ENCODE measurements at regions not wholly inside any gene's neighbourhood (a gene's known extent, or its start where the extent isn't known, plus 50 kb on each side); places are given as distances from the start of the nearest gene placed in this dataset.
A peak's percentile ranks its signal among the peaks of the same experiment; 100 is the strongest.

- H3K27me3 ChIP-seq (ENCODE audit: control insufficient read depth in 1 of 2, insufficient read depth in 2 of 2, low read length in 2 of 2) = no peaks in the 10 kb centered on the region
- no peak overlapping the region for H3K9ac ChIP-seq (ENCODE audit: insufficient read depth, low read depth, low read length)
- no peak overlapping the region for H3K4me2 ChIP-seq (ENCODE audit: low read depth, low read length)
- H3K9me3 ChIP-seq (ENCODE audit: low read length) = no peaks in the 10 kb centered on the region
- H3K79me2 ChIP-seq (ENCODE audit: insufficient read depth, low read length) = no peaks in the 10 kb centered on the region
- in situ Hi-C loops (cut with HindIII; ENCODE audit: extremely low pct_ligation_motif_present, low pct_unique_long_range_greater_than_20kb) (loop anchor here (5.0 kb wide), 1 partner anchor 68 kb away; no protein-coding TSS in a partner anchor), intact Hi-C loops (cut with micrococcal nuclease; ENCODE audit: unreplicated experiment) (no loop called here)
- no peak overlapping the region for H2AFZ ChIP-seq (ENCODE audit: low read length)
- BruUV-seq (replicated peaks) = no TSS peak
- no peak for DNase-seq (ENCODE audit: low spot score)
- no peak overlapping the region for H3K27ac ChIP-seq (ENCODE audit: extremely low read length, insufficient read depth, low read length)
- ATAC-seq = no peak
- FAIRE-seq = no peak
- no peaks in the 10 kb centered on the region for H4K20me1 ChIP-seq (ENCODE audit: insufficient read depth, low read length)
- peaks cover 40% of the 10 kb centered on the region for H3K4me1 ChIP-seq (ENCODE audit: insufficient read depth, low read length)
- H3K36me3 ChIP-seq (replicated peaks in 1 of 2; ENCODE audit: control insufficient read depth in 1 of 2, insufficient read depth in 2 of 2, low read length in 2 of 2) = no peaks in the 10 kb centered on the region
- TF ChIP-seq POLR2A (IDR thresholded peaks at IDR 0.05; ENCODE audit: insufficient read depth in 1 of 2, low read depth in 2 of 2, low read length in 2 of 2) (no peak), ZNF337 (CRISPR knock-in tag; IDR thresholded peaks at IDR 0.05; ENCODE audit: borderline replicate concordance, low read depth) (no peak), MTF2 (CRISPR knock-in tag; IDR thresholded peaks at IDR 0.05; ENCODE audit: borderline replicate concordance) (no peak), KLF12 (CRISPR knock-in tag; IDR thresholded peaks at IDR 0.05; ENCODE audit: borderline replicate concordance) (no peak), ZNF672 (CRISPR knock-in tag; IDR thresholded peaks at IDR 0.05) (no peak), HNRNPLL (IDR thresholded peaks at IDR 0.05; ENCODE audit: low read depth, low read length, poor library complexity, severe bottlenecking) (no peak)
- ChIA-PET POLR2A (interaction anchor here (1.2 to 1.4 kb wide), 2 partner anchors 22 to 116 kb away, joined by 3 to 4 read pairs; no protein-coding TSS in a partner anchor), CTCF (ENCODE audit: low intra/inter-chr PET ratio, low total read pairs) (no interaction called here)
- 100% methylated on average over 2 of the region's 2 CpGs for WGBS (ENCODE audit: low lambda C conversion rate)
- no peak overlapping the region for H3K4me3 ChIP-seq (replicated peaks in 1 of 3; ENCODE audit: insufficient read depth in 1 of 3, low read depth in 2 of 3, low read length in 3 of 3)
Observed at GRCh38 chr1:234840253-234840652, 230.3 kb upstream of the IRF2BP2 start.

GRCh38 chr1:234839663-234840062, 229.7 kb upstream of the IRF2BP2 start:
- Histone ChIP-seq H3K9ac (ENCODE audit: insufficient read depth, low read depth, low read length) (no peak overlapping the region), H3K9me3 (ENCODE audit: low read length) (no peaks in the 10 kb centered on the region), H3K36me3 (replicated peaks in 1 of 2; ENCODE audit: control insufficient read depth in 1 of 2, insufficient read depth in 2 of 2, low read length in 2 of 2) (no peaks in the 10 kb centered on the region), H3K4me1 (ENCODE audit: insufficient read depth, low read length) (peaks cover 40% of the 10 kb centered on the region), H3K4me3 (replicated peaks in 1 of 3; ENCODE audit: insufficient read depth in 1 of 3, low read depth in 2 of 3, low read length in 3 of 3) (no peak overlapping the region), H2AFZ (ENCODE audit: low read length) (no peak overlapping the region), H3K79me2 (ENCODE audit: insufficient read depth, low read length) (no peaks in the 10 kb centered on the region), H3K27me3 (ENCODE audit: control insufficient read depth in 1 of 2, insufficient read depth in 2 of 2, low read length in 2 of 2) (no peaks in the 10 kb centered on the region), H3K4me2 (ENCODE audit: low read depth, low read length) (no peak overlapping the region), H3K27ac (ENCODE audit: extremely low read length, insufficient read depth, low read length) (no peak overlapping the region), H4K20me1 (ENCODE audit: insufficient read depth, low read length) (no peaks in the 10 kb centered on the region)
- peak; percentile 37 for FAIRE-seq
- ChIA-PET CTCF (ENCODE audit: low intra/inter-chr PET ratio, low total read pairs) (no interaction called here), POLR2A (interaction anchor here (1.2 to 1.4 kb wide), 2 partner anchors 23 to 116 kb away, joined by 3 to 4 read pairs; no protein-coding TSS in a partner anchor)
- peak; percentile 61; the same call in 2 of the 3 replicates for ATAC-seq
- WGBS (ENCODE audit: low lambda C conversion rate) = 89% methylated on average over 1 of the region's 2 CpGs
- intact Hi-C loops (cut with micrococcal nuclease; ENCODE audit: unreplicated experiment) (no loop called here), in situ Hi-C loops (cut with HindIII; ENCODE audit: extremely low pct_ligation_motif_present, low pct_unique_long_range_greater_than_20kb) (loop anchor here (5.0 kb wide), 1 partner anchor 67 kb away; no protein-coding TSS in a partner anchor)
- no TSS peak for BruUV-seq (replicated peaks)
- no peak for TF ChIP-seq SMARCE1 (IDR thresholded peaks at IDR 0.05; ENCODE audit: borderline replicate concordance)
- TF ChIP-seq PRPF4 (IDR thresholded peaks at IDR 0.05; ENCODE audit: low read depth, low read length, poor library complexity, severe bottlenecking) = no peak
- no peak for TF ChIP-seq ZNF253 (CRISPR knock-in tag; IDR thresholded peaks at IDR 0.05; ENCODE audit: borderline replicate concordance)
- peak; percentile 13; the same call in 1 of the 2 replicates for TF ChIP-seq STAG1 (CRISPR knock-in tag; IDR thresholded peaks at IDR 0.05)
- TF ChIP-seq CTCF (CRISPR knock-in tag; IDR thresholded peaks at IDR 0.05) = peak; percentile 12; the same call in 1 of the 2 replicates
- TF ChIP-seq TP53 (CRISPR knock-in tag; conservative IDR thresholded peaks at IDR 0.05) = no peak
- DNase-seq (ENCODE audit: low spot score) = peak; percentile 36
